NCI-H1694 (cell line): ENCODE measurements at regions not wholly inside any gene's neighbourhood (a gene's known extent, or its start where the extent isn't known, plus 50 kb on each side); places are given as distances from the start of the nearest gene placed in this dataset.

ENCODE experiments used
- DNase-seq: peaks from one replicate; lab custom pipeline; 2025; lab: John Stamatoyannopoulos, UW

DNA sequence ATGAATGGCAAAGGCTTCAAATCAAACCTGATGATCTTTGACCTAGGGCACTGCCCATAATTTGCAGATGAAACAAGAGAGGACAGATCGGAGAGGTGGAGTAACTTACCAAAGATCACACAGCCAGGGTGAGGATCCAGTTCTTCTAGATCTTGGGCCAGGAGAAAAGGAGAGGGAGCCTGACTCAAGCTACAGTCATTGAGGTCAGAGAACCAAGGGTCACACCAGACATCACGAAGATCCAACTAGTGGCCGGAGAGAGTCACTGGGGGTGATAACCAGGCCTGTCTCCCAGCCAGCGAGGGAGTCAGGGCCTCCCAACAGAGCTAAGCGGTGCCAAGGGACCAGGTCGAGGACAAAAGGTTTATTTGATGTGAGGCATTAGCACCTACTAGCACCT lies 115.0 kb downstream of the RIPK4 start:
- no peak for DNase-seq

GRCh38 chr21:41651406-41651805 lies 115.4 kb downstream of the RIPK4 start:
- no peak for DNase-seq

DNA sequence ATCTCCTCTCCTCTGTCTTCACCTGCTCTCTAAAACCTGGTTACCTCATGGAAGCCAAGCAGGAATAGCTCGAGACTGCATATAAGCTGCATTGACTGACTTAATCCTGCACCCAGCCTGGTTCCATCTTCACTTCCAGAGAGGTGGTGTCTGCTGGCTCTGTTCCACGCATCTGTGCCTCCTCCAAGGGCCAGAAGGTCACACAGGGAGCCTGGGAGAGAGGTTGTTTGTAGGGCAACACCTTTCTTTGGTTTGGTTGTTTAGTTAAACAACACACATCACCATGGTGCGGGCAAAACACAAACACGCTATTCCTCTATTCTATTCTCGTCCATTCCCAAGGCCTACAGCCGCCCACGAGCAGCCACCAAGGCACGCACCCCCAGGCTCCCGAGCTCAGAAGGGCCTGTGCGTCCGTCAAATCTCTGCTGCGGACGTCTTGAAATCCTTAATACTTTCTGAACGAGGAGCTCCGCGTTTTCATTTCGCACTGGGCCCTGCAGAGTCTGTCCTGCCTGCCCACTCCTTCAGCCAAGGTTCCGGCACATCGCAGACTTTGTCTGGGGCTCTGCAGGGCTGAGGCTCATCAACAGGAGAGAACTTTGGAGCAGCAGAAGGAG lies 116.2 kb downstream of the RIPK4 start:
- DNase-seq = no peak

DNA sequence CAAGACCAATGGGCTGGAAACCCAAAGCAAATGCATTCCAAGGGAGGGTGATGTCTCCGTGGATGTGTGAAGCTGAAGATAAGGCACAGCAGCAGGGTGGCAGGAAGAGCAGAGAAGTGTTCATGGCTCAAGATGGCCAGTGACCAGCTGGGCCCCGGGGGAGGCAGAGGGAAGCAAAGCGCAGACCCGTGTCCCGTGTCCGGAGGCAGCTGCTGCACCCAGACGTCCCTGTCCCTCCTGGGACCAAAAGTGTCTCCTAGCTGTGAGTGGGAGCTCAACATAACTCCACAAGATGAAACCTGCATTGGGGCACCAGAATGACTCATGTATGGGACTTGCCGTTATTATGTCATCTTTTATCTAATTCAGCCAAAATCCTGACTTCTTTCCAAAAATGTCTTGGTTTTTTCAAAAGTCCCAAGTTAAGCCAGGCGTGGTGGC lies 118.2 kb downstream of the RIPK4 start:
- DNase-seq = no peak

- DNase-seq = no peak
Observed at GRCh38 chr21:41647806-41648561, 118.9 kb downstream of the RIPK4 start.

- DNase-seq = no peak
Observed at GRCh38 chr21:41643246-41643966, 123.4 kb downstream of the RIPK4 start.

DNA sequence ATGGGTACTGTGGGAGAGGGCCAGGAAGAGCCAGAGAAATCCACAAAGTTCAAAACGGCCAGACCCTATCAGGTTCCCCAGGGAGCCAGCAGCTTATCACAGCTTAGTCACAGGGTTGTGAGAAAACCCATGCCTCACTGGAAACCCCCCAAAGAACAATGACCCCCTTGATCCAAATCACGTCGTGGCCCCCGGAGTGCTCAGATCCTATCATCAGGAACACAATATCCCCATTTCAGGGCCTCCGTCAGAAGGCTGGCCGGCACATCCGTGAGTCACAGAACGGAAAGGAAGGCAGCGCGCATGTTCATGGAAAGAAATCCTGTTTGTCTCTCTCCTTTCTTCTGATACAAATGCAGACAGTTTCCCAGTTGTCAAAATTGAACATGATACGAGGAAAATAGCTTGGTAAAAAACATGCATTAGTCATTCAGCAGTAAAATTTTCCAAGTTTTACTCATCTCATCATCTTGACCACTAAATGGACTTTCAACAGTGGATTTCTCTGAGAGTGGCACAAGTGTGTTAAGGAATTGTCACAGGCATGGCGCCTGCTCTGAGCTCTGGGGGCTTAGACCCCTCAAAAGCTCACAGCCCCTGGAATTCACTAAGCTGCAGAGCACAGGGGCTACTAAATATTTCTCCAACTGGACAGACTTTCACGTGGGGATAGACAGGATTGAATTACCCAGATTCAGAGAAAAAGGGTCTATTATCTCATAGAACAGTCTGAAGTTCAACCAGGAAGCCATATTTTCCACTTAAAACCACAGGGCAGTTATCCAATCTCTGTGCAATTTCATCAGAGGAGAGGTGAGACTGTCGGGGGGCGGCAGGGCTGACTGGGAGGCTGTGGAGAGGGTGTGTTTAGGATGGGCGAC lies 124.8 kb downstream of the RIPK4 start:
- no peak for DNase-seq

DNA sequence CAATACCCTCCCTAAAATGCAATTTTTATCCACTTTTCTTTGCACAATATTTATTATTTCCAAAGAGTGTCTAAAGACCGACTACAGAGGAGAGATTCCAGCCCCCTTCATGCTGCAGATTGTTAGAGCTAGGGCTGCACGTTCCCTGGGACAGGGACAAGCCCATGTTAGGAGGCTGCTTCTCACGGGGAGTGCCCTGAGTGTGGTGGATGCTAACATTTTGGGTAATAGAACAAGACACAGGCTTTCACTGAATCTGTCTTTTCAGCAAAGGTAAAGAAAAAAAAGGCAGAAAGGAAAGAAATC lies 125.4 kb downstream of the RIPK4 start:
- no peak for DNase-seq

GRCh38 chr21:41640748-41641509 lies 125.9 kb downstream of the RIPK4 start:
- DNase-seq = no peak

DNA sequence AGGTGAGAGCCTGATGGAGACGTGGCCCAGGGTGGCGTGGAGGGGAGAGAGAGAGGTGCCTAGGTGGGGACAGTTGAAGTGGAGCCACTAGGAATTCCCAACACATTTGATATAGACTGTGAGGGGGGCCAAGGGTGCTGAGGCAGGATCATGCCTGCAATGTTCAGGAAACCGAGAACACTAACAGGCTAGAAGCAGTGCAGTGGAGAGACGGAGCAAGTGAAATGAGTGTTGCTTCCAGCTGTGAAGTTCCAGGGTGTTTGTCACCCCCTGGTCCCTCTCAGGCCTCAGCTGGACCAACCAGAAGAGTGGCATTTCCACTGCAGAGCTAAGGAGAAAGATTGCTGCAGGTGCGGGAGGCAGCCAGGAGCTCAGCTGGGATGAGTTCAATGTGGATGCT lies 127.1 kb downstream of the RIPK4 start:
- no peak for DNase-seq

GRCh38 chr21:41639336-41639735 lies 127.5 kb downstream of the RIPK4 start:
- DNase-seq = no peak

DNA sequence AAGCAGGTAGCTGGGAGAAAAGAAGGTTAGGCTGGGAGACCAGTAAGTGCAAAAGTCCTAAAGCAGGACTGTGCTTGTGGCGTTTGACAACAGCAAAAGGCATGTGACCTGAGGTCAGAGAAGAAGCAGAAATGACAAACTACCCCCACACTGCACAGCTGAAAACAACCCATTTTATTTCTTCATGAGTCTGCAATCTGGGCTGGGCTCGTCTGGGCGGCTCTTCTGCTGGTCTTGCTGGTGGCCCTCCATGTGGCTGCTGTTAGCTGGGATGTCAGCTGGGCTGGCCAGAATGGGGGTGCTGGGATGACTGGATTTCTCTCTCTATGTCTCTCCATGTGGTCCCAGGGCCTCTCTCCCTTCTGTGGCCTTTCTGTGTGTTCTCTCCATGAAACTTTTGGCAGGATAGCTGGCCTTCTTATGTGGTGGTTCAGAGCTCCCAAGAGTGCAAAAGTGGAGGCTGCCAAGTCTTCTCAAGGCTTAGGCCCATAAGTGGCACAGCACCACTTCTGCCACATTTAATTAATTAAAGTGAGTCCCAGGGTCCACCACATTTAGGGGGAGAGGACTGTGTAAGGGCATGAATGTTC lies 128.6 kb downstream of the RIPK4 start:
- DNase-seq = no peak

DNA sequence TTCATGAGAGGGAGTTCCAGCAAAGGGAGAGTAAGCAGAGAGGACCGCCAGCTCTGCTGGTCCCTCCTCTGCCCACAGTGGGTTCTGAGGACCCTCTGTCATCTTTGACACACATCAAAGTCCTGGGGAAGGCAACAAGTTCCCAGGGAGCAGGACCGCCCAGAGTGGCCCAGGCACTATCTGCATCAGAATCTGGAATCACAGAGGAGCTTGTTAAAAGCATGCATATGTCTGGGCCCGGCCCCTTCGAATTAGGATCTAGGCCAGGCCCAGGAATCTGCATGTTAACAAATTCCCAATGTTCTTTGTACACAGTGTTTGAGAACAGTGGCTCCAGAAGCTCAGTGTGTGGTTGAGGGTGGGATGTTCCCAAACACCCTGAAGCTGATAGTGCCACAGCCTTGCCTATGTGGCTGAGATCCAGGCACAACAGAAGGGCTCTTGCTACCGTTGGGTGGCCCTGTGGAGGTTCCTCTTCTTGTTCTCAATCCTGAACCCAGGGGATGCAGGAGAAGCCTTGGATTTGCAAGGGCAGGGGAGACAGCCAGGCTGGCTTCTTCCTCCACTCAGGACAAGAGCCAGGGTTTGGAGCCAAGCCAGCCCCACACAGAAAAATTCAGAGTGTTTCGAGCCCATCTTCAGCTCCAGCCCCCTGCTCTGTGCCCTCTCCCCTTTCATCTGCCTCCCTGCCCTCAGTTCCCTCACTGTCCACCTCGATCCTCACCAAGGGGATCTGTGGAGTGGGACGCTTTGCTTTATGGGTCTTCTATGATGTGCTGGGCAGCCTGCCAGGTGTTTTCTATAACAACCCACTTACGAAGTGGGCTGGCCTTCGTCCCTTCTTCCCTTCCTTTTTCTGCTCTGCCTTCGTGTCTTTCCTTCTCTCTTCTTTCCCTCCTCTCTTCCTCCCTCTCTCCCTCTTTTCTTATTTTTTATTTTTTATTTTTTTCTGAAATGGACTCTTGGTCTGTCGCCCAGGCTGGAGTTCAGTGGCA lies 129.0 kb upstream of the TMPRSS2 start:
- DNase-seq = no peak

DNA sequence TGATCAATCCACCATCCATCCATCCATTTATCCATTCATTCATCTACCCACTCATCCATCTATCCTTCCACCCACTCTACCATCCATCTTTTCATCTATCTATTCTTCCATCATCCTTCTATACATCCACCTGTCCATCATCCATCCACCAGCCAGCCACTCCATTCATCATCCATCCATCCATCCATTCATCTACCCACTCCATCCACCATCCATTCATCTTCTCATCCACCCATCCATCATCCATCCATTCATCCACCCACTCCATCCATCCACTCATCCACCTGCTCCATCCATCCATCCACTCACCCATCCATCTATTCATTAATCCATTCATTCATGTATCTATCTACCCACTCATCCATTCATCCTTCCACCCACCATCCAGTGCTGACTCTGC lies 127.9 kb upstream of the TMPRSS2 start:
- no peak for DNase-seq

- no peak for DNase-seq
Observed at GRCh38 chr21:41634858-41635257, 126.9 kb upstream of the TMPRSS2 start.

- no peak for DNase-seq
Observed at GRCh38 chr21:41634211-41634694, 126.3 kb upstream of the TMPRSS2 start.

GRCh38 chr21:41633627-41634026 lies 125.7 kb upstream of the TMPRSS2 start:
- DNase-seq = no peak

DNA sequence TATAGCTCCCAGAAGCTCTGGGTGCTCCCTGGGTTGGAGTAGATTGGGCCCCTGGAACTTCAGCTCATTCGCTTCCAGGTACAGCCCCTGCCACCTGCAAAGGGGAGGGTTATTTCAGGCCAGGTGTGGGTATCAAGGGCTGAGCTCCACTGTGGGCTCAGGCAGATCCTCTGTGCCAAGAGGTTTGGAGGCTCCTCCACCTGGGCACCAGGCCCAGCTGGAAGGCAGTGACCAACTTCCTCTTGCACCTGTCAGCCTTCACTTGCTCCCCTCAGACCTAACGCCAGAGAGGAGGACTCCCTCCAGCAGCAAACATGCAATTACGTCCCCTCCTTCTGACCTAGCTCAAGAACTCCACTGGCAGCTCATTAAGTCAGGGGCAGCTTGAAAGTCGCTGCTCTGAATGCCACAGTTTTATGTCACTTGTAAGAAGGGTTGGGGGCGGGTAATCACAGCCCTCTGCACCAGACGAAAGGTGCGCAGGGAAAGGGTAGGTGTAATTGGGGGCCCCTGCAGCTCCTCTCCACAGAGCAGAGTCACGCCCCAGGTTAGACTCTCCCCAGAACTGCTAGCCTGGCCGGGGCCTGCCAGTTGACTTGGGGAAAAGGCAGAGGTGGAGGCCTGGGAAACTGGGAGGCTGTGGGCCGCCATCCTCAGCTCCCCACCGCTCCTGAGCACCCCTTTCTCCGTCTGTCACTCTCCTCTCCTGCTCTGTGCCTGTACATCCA lies 125.0 kb upstream of the TMPRSS2 start:
- DNase-seq = no peak
